GM04504 (cell line): ENCODE measurements at regions not wholly inside any gene's neighbourhood (a gene's known extent, or its start where the extent isn't known, plus 50 kb on each side); places are given as distances from the start of the nearest gene placed in this dataset.
"Not testable (repeated sequence)": the region's sequence is repeated elsewhere in the genome, so short reads cannot be mapped to it uniquely, and the experiment has no call there.

ENCODE experiments used
- DNase-seq: peaks from one replicate; pipeline ENCODE4 v3.0.0-alpha.2; 2012; ENCODE audit warnings: low read depth

DNA sequence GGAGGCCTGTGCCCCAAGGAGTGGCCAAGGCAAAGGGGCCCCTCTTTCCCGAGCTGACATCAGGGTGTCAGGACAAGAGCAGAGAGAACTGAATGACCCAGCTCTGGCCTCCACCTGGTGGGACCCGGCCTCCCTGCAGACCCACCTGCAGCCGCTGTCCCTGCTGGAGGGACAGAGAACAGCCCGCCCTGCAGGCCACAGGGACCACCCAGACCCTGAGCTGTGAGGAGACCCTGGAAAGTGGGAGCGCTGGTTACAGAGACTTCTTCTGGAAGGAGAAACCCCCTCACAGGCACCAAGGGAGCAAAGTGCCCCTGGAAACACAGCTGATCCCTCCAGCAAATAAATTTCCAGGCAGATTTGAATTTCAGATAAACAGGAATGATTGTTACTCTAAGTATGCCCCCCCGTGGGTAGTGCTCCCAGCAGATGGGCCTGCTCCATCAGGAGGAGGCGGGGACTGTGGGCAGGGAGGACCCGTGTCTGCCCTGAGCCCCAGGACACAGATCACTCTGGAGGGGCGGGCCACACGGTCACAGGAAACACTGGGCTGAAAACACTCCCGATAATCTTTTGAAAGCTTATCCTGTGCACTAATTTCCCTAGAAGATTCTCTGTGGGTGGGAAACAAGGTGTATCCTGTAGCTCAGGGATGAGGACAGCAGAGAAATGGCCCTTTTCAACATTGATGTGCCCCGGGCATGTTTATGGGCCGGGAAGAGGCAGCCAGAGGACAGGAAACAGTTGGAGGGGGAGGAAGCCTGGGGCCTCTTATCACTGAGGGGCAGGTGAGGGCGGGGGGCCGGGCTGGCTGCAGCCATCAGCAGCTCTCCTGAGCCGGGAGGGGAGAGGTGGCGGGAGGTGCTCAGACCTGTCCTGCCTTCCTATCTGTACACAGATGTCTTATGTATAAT, 276.0 kb downstream of the ADGRD1 start:
- no peak for DNase-seq

GRCh38 chr12:131230340-131231031, 276.8 kb downstream of the ADGRD1 start:
- no peak for DNase-seq

GRCh38 chr12:131231032-131231980, 277.6 kb downstream of the ADGRD1 start:
- no peak for DNase-seq

DNA sequence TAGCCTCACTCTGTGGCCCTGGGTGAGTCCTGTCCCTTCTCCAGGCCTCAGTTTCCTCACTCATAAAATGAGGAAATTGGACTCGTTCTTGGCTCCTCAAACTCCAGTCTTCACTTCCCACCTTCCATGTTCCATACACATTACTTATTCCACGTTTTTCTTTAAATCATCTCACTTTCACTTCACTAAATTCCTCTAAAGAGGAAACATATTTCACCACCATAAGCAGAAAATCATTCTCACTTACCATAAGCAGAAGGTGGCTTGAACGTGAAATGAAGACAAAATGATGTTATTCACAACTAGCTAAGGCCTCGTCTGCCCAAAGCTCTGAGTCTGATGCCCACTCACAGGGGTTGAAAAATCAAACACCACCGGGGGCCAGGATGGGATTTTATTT, 278.3 kb downstream of the ADGRD1 start:
- DNase-seq = no peak

GRCh38 chr12:131232872-131233271, 279.2 kb downstream of the ADGRD1 start:
- DNase-seq = not testable (repeated sequence)

DNA sequence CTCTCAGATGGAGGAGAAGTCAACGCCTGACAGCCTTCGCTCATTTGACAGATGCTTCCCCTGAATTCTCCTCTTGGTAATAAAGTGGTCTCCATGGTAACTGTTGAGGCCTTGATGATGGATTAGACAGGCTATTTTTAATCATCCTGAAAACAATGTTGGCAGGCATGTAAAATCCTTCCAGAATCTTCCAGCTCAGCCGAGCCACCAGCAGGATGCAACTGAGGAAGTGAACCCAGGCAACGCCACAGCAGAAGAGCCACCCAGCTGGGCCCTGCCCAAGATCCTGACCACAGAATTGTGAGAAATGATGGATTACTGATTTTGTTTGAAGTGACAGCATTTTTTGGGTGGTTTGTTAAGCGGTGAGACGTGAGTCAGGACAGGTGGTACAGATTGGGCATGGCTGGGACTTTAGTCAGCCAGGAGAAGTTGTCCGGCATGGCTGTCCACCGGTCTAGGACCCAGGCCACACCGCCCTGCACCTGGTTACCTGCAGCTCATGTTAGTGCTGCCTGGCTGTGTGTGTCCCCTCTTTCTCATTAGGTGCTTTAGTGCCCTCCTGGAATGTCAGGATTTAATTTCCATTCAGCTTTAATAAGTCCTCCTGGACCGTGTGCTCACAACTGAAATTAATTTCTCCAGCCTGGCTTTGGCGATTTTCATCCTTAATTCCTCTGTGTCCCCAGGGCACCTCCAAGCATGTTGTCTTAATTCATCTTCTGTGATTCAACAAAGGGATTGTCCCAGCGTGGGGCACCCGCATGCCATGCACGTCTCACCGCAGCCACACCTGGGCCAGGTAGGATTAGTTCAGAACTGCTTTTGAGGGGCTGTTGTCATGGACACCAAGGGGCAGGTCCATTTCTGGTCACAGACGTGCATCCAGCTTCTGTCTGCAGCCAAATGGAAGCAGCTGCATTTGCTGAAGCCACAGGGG, 280.4 kb downstream of the ADGRD1 start:
- DNase-seq = not testable (repeated sequence)

GRCh38 chr12:131234841-131235271, 281.1 kb downstream of the ADGRD1 start:
- DNase-seq = not testable (repeated sequence)

- DNase-seq = no peak
These were observed 282.2 kb downstream of the ADGRD1 start for GRCh38 chr12:131235871-131236271.

DNA sequence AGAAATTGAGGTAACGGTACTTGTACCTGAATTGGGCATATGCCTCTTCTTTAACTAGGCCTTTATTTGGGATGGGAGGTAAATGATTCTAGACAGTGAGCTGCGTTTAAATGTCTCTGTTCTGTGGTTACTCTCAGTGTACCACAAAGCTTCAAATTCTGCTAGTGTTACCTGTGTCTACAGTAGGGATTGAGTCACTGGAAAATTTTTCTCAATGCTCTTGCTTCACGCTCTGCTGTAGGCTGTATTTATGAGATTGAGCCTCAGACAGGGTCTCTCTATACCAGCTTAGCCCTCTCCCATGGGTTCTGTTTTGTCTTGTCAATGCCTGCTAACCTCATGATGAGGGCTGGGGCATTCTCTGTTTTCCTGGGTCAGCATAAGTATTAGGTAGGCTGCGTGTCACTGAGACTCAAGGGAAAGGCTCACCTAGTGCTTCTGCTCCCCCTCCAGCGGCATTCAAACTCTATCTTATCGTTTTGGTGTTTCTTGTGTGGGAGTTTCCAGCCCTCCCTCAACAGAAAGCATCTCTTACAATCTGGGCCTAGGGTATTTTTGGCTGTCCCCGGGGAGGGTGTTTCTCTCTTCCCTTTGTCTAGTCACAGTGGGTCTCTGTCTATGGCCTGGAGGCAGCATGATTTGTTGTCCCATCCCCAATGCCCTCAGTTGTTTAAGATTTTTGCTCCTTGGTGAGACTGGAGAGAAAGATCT, 285.8 kb downstream of the ADGRD1 start:
- DNase-seq = no peak

DNA sequence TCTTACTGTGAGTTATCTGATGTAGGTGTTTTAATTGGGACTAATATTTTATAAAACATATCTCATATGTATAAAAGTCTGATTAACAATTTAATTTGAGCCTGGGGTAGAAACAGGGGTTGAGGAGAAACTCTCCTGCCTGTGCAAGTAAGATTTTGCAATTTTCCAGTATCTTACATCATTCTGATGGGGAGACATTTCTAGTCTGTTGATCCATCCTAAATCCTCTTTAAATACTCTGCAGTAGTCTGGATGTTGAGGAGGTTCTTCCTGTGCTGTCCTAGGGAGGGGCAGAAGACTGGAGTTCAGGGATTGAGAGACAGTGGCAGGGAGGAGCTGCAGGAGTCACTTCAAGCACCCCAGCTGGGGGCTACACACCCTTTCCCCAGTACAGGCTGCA, 287.8 kb downstream of the ADGRD1 start:
- no peak for DNase-seq

GRCh38 chr12:131242741-131243496, 289.2 kb downstream of the ADGRD1 start:
- no peak for DNase-seq

- DNase-seq = not testable (repeated sequence)
These were observed 290.5 kb downstream of the ADGRD1 start for GRCh38 chr12:131244157-131244688.

GRCh38 chr12:131245161-131245560, 291.5 kb downstream of the ADGRD1 start:
- DNase-seq = not testable (repeated sequence)

GRCh38 chr12:131245564-131246355, 292.1 kb downstream of the ADGRD1 start:
- no peak for DNase-seq

DNA sequence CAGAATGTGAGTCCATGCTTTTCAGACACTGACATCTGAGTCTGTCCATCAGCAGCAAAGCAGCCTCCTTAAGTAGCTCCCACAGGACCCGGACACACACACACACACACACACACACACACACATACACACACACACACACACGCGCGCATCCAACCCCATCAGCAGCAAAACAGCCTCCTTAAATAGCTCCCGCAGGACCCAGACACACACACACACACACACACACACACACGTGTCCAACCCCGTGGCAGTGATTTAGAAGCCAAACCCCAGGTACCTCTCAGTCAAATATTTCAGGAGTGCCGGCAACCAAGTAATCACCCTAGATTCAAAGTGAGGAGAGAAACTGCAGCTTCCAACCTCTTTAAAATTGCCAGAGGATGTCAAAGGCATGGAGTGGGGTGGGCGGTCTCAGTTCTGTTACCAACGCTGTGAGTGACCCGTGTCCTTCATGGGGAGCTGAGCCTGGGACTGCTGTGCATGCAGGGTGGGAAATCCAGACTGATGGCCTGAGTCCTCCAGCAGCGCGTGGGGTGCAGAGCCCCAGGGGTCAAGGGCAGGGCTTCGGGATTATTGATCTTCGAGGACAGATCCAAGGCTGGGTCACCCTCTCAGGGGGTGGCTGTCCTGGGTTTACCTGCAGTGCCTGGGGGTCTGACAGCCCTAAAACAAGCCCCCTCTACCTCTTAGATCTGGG, 293.5 kb downstream of the ADGRD1 start:
- DNase-seq = not testable (repeated sequence)

DNA sequence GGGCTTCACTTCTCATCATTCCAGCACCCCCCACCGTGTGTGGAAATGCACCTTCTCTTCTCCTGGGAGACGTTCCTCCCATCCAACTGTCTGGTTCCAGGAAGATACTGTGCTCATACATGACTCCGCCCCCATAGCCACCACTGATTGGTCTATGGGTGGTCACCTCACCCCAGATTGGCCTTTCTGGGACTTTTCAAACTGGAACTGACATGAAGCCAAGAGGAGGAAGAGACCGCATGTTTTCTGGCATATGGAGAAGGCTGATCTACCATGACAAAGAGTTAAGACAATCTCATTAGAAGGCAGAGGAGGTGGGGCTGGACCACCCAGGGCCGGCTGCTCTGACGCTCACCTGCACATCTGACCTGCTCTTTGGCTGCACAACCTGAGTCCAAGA, 294.2 kb downstream of the ADGRD1 start:
- DNase-seq = not testable (repeated sequence)

DNA sequence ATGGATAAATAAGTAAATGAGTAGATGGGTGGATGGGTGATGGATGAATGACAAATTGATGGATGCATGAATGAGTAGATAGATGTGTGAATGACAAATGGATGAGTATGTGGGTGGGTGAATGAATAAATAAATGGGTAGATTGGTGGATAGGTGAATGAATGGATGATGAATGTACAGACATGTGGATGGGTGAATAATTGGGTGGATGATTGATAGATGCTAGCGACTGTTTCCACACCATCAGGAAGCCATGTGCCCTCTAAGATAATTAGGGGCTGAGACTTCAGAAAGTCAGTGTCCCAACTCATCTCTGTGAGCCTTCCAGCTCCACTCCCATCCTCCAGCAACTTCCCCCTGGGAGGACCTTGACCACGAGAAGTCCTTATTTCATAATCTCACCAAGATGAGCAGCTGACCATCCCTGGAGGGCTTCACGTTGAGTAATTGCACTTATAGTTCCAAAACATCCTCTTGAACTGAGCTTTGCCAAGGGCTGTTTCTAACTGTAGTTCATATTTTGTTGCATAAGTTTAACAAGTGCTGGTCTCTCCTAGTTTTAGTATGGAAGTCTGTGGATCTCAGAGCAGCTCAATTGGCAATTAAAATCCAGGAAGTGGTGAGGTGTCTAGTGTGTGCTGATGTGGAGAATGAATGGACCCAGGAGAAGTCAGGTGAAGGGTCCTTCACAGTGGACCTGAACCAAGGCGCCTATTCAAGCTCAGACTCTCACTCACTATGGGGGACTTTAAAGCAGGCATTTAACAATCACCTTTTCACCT, 295.7 kb downstream of the ADGRD1 start:
- DNase-seq = no peak
